ENCODE measurements at regions not wholly inside any gene's neighbourhood (a gene's known extent, or its start where the extent isn't known, plus 50 kb on each side); places are given as distances from the start of the nearest gene placed in this dataset.

DNA sequence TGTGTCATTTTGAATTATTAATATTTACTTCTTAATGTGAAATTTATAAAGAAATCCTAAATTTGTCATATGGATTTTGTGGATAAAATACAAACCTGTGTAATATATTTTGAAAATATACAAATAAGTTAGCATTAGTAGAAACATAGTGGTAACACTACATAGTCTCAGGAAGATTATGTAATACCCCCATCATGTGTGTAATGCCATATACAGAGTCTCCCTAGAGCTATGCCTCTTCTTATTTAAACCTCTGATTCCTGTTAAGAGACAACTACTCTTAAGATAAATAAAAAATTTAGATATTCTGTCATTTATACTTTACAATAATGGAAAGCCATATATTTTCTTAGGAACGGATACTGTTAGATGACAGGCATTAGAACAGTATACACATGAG lies 2012.0 kb upstream of the LRRTM1 start:
- TF ChIP-seq, protein P1, sequence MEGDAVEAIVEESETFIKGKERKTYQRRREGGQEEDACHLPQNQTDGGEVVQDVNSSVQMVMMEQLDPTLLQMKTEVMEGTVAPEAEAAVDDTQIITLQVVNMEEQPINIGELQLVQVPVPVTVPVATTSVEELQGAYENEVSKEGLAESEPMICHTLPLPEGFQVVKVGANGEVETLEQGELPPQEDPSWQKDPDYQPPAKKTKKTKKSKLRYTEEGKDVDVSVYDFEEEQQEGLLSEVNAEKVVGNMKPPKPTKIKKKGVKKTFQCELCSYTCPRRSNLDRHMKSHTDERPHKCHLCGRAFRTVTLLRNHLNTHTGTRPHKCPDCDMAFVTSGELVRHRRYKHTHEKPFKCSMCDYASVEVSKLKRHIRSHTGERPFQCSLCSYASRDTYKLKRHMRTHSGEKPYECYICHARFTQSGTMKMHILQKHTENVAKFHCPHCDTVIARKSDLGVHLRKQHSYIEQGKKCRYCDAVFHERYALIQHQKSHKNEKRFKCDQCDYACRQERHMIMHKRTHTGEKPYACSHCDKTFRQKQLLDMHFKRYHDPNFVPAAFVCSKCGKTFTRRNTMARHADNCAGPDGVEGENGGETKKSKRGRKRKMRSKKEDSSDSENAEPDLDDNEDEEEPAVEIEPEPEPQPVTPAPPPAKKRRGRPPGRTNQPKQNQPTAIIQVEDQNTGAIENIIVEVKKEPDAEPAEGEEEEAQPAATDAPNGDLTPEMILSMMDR (IDR thresholded peaks at IDR 0.05; ENCODE audit: control insufficient read depth, extremely low read depth, insufficient read depth) = no peak
- no peak overlapping the region for H3K4me3 ChIP-seq (ENCODE audit: low read depth, low read length)
- no peak for DNase-seq (ENCODE audit: low read depth)

DNA sequence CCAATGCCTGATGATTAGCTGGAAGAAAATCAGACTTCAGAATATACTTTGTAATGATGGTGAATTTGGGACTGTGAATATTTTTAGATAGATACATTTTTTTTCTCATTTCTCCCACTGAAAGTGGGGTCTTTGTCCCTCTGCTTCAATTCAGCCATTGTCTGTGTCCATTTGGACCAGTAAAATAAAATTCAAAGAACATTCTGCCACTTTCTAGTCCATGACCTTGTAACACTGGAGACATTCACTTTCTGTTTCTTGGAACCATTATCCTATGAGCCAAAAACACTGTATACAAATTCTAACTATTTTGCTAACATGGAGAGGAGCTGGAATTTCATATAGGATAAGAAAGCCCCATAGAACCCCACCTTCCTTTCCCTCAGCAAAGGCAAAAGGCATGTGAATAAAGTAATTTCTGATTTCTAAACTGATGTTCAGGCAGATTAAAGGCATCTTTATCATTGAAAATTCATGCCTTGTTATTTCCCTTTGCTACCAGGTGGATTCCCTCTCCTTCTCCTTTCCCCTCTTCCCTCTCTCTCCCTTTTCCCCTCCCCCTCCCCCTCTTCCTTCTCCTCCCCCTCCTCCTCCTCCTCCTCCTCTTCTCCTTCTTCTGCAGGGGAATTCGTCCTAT lies 2010.4 kb upstream of the LRRTM1 start:
- DNase-seq (ENCODE audit: low read depth) = no peak
- H3K4me3 ChIP-seq (ENCODE audit: low read depth, low read length) = no peak overlapping the region
- TF ChIP-seq, protein P1 (IDR thresholded peaks at IDR 0.05; ENCODE audit: control insufficient read depth, extremely low read depth, insufficient read depth) = no peak

DNA sequence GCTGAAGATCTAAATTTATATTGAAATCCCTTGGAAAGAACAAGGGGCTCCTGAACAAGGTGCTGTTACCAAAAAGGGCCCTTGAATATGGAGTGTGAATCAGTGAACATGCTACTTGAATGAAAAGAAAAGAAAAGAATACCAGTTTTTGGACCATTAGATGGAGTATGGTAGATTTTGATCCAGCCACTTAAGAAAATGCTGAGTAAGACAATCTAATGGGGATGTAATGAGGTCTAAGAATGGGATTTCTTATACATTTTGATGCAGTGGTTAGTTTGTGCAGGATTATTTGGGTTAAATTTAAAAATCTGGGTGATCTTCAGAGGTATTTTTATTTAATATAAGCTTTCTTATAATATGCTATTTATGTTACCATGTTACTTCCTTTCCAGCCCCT lies 2003.0 kb upstream of the LRRTM1 start:
- H3K4me3 ChIP-seq (ENCODE audit: low read depth, low read length) = no peak overlapping the region
- TF ChIP-seq, protein P1 (IDR thresholded peaks at IDR 0.05; ENCODE audit: control insufficient read depth, extremely low read depth, insufficient read depth) = no peak
- DNase-seq (ENCODE audit: low read depth) = no peak

DNA sequence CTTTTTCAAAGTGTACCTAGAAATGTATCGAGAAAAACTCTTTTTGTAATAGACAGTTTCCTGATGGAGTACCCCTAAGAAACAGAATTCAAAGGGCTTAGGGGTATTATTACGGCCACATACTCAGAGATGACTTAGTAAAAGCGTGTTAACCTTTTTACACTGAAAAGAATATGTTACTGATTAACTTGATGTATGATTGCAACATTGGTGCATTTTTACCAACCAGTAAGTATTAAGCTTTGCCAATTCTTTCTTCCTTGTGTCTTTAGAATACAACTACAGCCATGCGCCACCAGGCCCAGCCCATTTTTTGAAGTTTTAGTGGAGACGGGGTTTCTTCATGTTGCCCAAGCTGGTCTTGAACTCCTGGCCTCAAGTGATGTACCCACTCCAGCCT lies 1997.0 kb upstream of the LRRTM1 start:
- TF ChIP-seq, protein P1 (IDR thresholded peaks at IDR 0.05; ENCODE audit: control insufficient read depth, extremely low read depth, insufficient read depth) = no peak
- no peak overlapping the region for H3K4me3 ChIP-seq (ENCODE audit: low read depth, low read length)
- DNase-seq (ENCODE audit: low read depth) = no peak

DNA sequence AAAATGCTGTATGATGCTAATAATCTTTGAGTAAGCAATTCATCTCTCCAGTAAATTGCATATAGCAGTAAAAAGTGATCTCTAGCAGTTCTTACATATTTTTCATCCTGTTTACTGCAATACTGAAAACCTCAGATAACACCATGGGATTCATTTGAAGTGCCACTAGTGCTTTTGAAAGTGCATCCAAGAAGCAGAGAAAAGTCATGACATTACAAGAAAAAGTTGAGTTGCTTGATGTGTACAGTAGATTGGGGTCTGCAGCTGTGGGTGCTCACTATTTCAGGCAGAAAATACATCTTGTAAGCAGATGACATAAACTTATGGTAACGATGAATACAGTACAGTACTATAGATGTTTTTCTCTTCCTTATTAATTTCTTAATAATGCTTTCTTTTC lies 1984.9 kb upstream of the LRRTM1 start:
- DNase-seq (ENCODE audit: low read depth) = no peak
- TF ChIP-seq, protein P1 (IDR thresholded peaks at IDR 0.05; ENCODE audit: control insufficient read depth, extremely low read depth, insufficient read depth) = no peak
- H3K4me3 ChIP-seq (ENCODE audit: low read depth, low read length) = no peak overlapping the region

DNA sequence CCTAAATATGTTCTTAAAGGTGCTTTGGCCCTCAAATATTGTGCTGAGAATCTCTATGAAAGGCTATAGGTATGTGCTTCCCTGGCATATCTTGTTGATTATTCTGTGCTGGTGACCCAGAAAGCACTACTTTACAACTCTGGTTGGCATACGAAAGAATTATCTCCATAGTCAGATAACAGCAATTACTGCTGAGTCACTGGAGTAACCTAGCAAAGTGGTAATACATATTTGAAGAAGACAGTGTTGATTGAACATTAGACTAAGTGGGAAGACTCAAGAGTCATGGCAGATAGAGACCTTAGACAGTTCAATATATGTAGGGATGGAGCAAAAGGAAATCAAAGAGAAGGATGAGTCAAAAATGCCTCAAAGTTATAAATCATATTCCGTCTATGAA lies 1978.5 kb upstream of the LRRTM1 start:
- TF ChIP-seq, protein P1 (IDR thresholded peaks at IDR 0.05; ENCODE audit: control insufficient read depth, extremely low read depth, insufficient read depth) = no peak
- DNase-seq (ENCODE audit: low read depth) = no peak
- no peak overlapping the region for H3K4me3 ChIP-seq (ENCODE audit: low read depth, low read length)
